ENCODE measurements at regions not wholly inside any gene's neighbourhood (a gene's known extent, or its start where the extent isn't known, plus 50 kb on each side); places are given as distances from the start of the nearest gene placed in this dataset.

DNA sequence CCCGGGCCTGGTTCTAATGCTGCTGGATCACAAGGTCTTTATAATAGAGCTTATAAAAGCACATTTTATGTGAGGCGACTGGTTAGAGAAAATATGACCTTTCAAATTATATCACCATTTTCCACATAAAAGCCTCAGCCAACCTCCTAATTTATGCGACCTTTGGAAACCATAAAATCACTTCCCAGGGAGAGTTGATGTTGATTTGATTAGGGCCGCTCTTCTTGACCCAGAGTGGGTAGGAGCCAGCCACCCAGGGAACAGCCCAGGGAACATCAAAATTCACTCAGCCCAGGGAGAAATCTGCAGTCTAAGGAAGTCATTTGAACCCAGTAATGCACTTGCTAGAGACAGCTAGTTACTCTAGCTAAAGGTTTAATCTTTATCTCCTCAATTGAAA is 79.8 kb upstream of the TENT5A start:
- Histone ChIP-seq H3K36me3 (ENCODE audit: control insufficient read depth in 1 of 2, insufficient read depth in 2 of 2, low read length in 2 of 2) (no peaks in the 10 kb centered on the region), H3K23ac (ENCODE audit: low read length) (no peak overlapping the region), H4K12ac (ENCODE audit: low read depth, low read length) (no peak overlapping the region), H3K9me3 (ENCODE audit: insufficient read depth, low read depth, low read length) (no peaks in the 10 kb centered on the region), H2BK120ac (ENCODE audit: insufficient read depth, low read length, poor library complexity) (no peak overlapping the region), H2BK12ac (ENCODE audit: low read length) (no peak overlapping the region), H2AFZ (ENCODE audit: insufficient read depth, low read length, poor library complexity) (no peak overlapping the region), H4K8ac (ENCODE audit: low read depth, low read length) (no peak overlapping the region), H3K79me1 (ENCODE audit: low read length) (no peaks in the 10 kb centered on the region), H3K4ac (ENCODE audit: low read depth, low read length) (no peak overlapping the region), H3K27ac (ENCODE audit: low read depth, low read length) (no peak overlapping the region), H3K9ac (ENCODE audit: low read length) (no peak overlapping the region), H2AK5ac (ENCODE audit: low read length) (no peak overlapping the region), H4K91ac (ENCODE audit: low read depth, low read length) (no peak overlapping the region), H3K27me3 (ENCODE audit: insufficient read depth, low read length) (no peaks in the 10 kb centered on the region), H3K4me1 (ENCODE audit: control insufficient read depth in 1 of 2, insufficient read depth in 2 of 2, low read length in 2 of 2) (peaks cover 0 to 2% of the 10 kb centered on the region in 2 experiments), H3K4me3 (ENCODE audit: low read depth, low read length) (no peak overlapping the region), H3K4me2 (ENCODE audit: low read length) (no peak overlapping the region), H3K79me2 (ENCODE audit: control insufficient read depth, insufficient read depth, low read length, poor library complexity) (no peaks in the 10 kb centered on the region), H3K18ac (ENCODE audit: low read length) (no peak overlapping the region), H3K14ac (ENCODE audit: low read length) (no peak overlapping the region), H2BK5ac (ENCODE audit: low read depth, low read length, poor library complexity) (no peak overlapping the region)
- WGBS (ENCODE audit: extremely low coverage, insufficient coverage, insufficient read length), result no CpG with 5 or more reads among the region's 4 CpGs
- DNase-seq, result no peak

- DNase-seq, result no peak
- no peak overlapping the region for H4K91ac ChIP-seq (ENCODE audit: low read depth, low read length)
- no peak overlapping the region for H2AFZ ChIP-seq (ENCODE audit: insufficient read depth, low read length, poor library complexity)
- no peak overlapping the region for H3K4me2 ChIP-seq (ENCODE audit: low read length)
- H3K23ac ChIP-seq (ENCODE audit: low read length), result no peak overlapping the region
- peaks cover 0 to 2% of the 10 kb centered on the region in 2 experiments for H3K4me1 ChIP-seq (ENCODE audit: control insufficient read depth in 1 of 2, insufficient read depth in 2 of 2, low read length in 2 of 2)
- no peak overlapping the region for H3K14ac ChIP-seq (ENCODE audit: low read length)
- no peaks in the 10 kb centered on the region for H3K79me1 ChIP-seq (ENCODE audit: low read length)
- H4K12ac ChIP-seq (ENCODE audit: low read depth, low read length), result no peak overlapping the region
- H3K18ac ChIP-seq (ENCODE audit: low read length), result no peak overlapping the region
- H3K4ac ChIP-seq (ENCODE audit: low read depth, low read length), result no peak overlapping the region
- no CpG with 5 or more reads among the region's 5 CpGs for WGBS (ENCODE audit: extremely low coverage, insufficient coverage, insufficient read length)
- no peak overlapping the region for H3K4me3 ChIP-seq (ENCODE audit: low read depth, low read length)
- no peak overlapping the region for H2BK5ac ChIP-seq (ENCODE audit: low read depth, low read length, poor library complexity)
- H3K9ac ChIP-seq (ENCODE audit: low read length), result no peak overlapping the region
- H3K27me3 ChIP-seq (ENCODE audit: insufficient read depth, low read length), result no peaks in the 10 kb centered on the region
- no peaks in the 10 kb centered on the region for H3K36me3 ChIP-seq (ENCODE audit: control insufficient read depth in 1 of 2, insufficient read depth in 2 of 2, low read length in 2 of 2)
- H3K27ac ChIP-seq (ENCODE audit: low read depth, low read length), result no peak overlapping the region
- H4K8ac ChIP-seq (ENCODE audit: low read depth, low read length), result no peak overlapping the region
- no peak overlapping the region for H2BK120ac ChIP-seq (ENCODE audit: insufficient read depth, low read length, poor library complexity)
- H3K9me3 ChIP-seq (ENCODE audit: insufficient read depth, low read depth, low read length), result no peaks in the 10 kb centered on the region
- no peak overlapping the region for H2AK5ac ChIP-seq (ENCODE audit: low read length)
- H3K79me2 ChIP-seq (ENCODE audit: control insufficient read depth, insufficient read depth, low read length, poor library complexity), result no peaks in the 10 kb centered on the region
- no peak overlapping the region for H2BK12ac ChIP-seq (ENCODE audit: low read length)
Measured at GRCh38 chr6:81831274-81831673, 78.8 kb upstream of the TENT5A start.

GRCh38 chr6:81826784-81827183 is 74.3 kb upstream of the TENT5A start:
- no peak overlapping the region for H3K18ac ChIP-seq (ENCODE audit: low read length)
- WGBS (ENCODE audit: extremely low coverage, insufficient coverage, insufficient read length), result no CpG with 5 or more reads among the region's 1 CpG
- H3K79me1 ChIP-seq (ENCODE audit: low read length), result no peaks in the 10 kb centered on the region
- no peak overlapping the region for H3K4me2 ChIP-seq (ENCODE audit: low read length)
- H3K27me3 ChIP-seq (ENCODE audit: insufficient read depth, low read length), result no peaks in the 10 kb centered on the region
- DNase-seq, result no peak
- no peak overlapping the region for H2AFZ ChIP-seq (ENCODE audit: insufficient read depth, low read length, poor library complexity)
- no peaks in the 10 kb centered on the region for H3K9me3 ChIP-seq (ENCODE audit: insufficient read depth, low read depth, low read length)
- no peak overlapping the region for H2BK12ac ChIP-seq (ENCODE audit: low read length)
- H3K27ac ChIP-seq (ENCODE audit: low read depth, low read length), result no peak overlapping the region
- no peaks in the 10 kb centered on the region for H3K79me2 ChIP-seq (ENCODE audit: control insufficient read depth, insufficient read depth, low read length, poor library complexity)
- H4K8ac ChIP-seq (ENCODE audit: low read depth, low read length), result no peak overlapping the region
- H3K4ac ChIP-seq (ENCODE audit: low read depth, low read length), result no peak overlapping the region
- no peak overlapping the region for H4K91ac ChIP-seq (ENCODE audit: low read depth, low read length)
- no peaks in the 10 kb centered on the region for H3K36me3 ChIP-seq (ENCODE audit: control insufficient read depth in 1 of 2, insufficient read depth in 2 of 2, low read length in 2 of 2)
- H2BK120ac ChIP-seq (ENCODE audit: insufficient read depth, low read length, poor library complexity), result no peak overlapping the region
- no peak overlapping the region for H3K23ac ChIP-seq (ENCODE audit: low read length)
- no peak overlapping the region for H3K14ac ChIP-seq (ENCODE audit: low read length)
- no peak overlapping the region for H4K12ac ChIP-seq (ENCODE audit: low read depth, low read length)
- no peak overlapping the region for H2BK5ac ChIP-seq (ENCODE audit: low read depth, low read length, poor library complexity)
- H3K4me1 ChIP-seq (ENCODE audit: control insufficient read depth in 1 of 2, insufficient read depth in 2 of 2, low read length in 2 of 2), result no peaks in the 10 kb centered on the region
- no peak overlapping the region for H3K9ac ChIP-seq (ENCODE audit: low read length)
- H2AK5ac ChIP-seq (ENCODE audit: low read length), result no peak overlapping the region
- H3K4me3 ChIP-seq (ENCODE audit: low read depth, low read length), result no peak overlapping the region

DNA sequence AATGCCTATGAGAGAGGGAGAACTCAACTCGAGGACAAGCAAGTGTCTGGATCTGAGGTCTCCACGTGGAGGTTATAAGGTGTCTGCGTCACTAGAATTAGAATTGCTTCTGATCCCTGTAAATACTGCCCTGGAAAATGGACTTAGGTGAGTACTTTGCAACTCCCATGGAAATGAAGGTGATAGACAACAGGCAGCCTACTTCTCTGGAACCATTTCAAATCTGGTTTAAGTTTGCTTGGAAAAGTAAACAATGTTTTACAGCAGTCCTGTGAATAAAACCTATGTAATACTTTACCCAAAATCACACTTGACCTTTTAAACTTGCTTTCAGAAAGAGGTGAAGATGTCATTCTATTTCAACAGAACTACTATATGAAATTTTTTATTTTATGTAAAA is 70.1 kb upstream of the TENT5A start:
- Histone ChIP-seq H3K27ac (ENCODE audit: low read depth, low read length) (no peak overlapping the region), H3K9ac (ENCODE audit: low read length) (no peak overlapping the region)
- WGBS (ENCODE audit: extremely low coverage, insufficient coverage, insufficient read length), result no CpG with 5 or more reads among the region's 3 CpGs

More for the DNA sequence above, 70.1 kb upstream of the TENT5A start:
- H3K27me3 ChIP-seq (ENCODE audit: insufficient read depth, low read length), result no peaks in the 10 kb centered on the region
- no peak for DNase-seq
- H3K18ac ChIP-seq (ENCODE audit: low read length), result no peak overlapping the region
- H2BK12ac ChIP-seq (ENCODE audit: low read length), result no peak overlapping the region
- H2BK120ac ChIP-seq (ENCODE audit: insufficient read depth, low read length, poor library complexity), result no peak overlapping the region
- no peaks in the 10 kb centered on the region for H3K36me3 ChIP-seq (ENCODE audit: control insufficient read depth in 1 of 2, insufficient read depth in 2 of 2, low read length in 2 of 2)
- no peak overlapping the region for H2AFZ ChIP-seq (ENCODE audit: insufficient read depth, low read length, poor library complexity)
- no peaks in the 10 kb centered on the region for H3K79me2 ChIP-seq (ENCODE audit: control insufficient read depth, insufficient read depth, low read length, poor library complexity)
- no peak overlapping the region for H4K12ac ChIP-seq (ENCODE audit: low read depth, low read length)
- no peak overlapping the region for H4K8ac ChIP-seq (ENCODE audit: low read depth, low read length)
- H2BK5ac ChIP-seq (ENCODE audit: low read depth, low read length, poor library complexity), result no peak overlapping the region
- no peak overlapping the region for H2AK5ac ChIP-seq (ENCODE audit: low read length)
- H3K4me3 ChIP-seq (ENCODE audit: low read depth, low read length), result no peak overlapping the region
- H3K4me2 ChIP-seq (ENCODE audit: low read length), result no peak overlapping the region
- H3K14ac ChIP-seq (ENCODE audit: low read length), result no peak overlapping the region
- no peak overlapping the region for H3K23ac ChIP-seq (ENCODE audit: low read length)
- no peak overlapping the region for H4K91ac ChIP-seq (ENCODE audit: low read depth, low read length)
- no peaks in the 10 kb centered on the region for H3K4me1 ChIP-seq (ENCODE audit: control insufficient read depth in 1 of 2, insufficient read depth in 2 of 2, low read length in 2 of 2)
- H3K9me3 ChIP-seq (ENCODE audit: insufficient read depth, low read depth, low read length), result no peaks in the 10 kb centered on the region
- H3K4ac ChIP-seq (ENCODE audit: low read depth, low read length), result no peak overlapping the region
- H3K79me1 ChIP-seq (ENCODE audit: low read length), result no peaks in the 10 kb centered on the region

All from trophoblast cell (in vitro differentiated cells and primary cell).